HEK293 (cell line): ENCODE measurements at regions not wholly inside any gene's neighbourhood (a gene's known extent, or its start where the extent isn't known, plus 50 kb on each side); places are given as distances from the start of the nearest gene placed in this dataset.

Experiments used
- GLI2 ChIP-seq: fragments of 450-650 bp; formaldehyde crosslinking; IDR thresholded peaks from 2 replicates; pipeline ENCODE4; 2017; ENCODE audit warnings: missing biosample characterization, missing genetic modification characterization, low read depth, borderline replicate concordance
- KLF1 ChIP-seq: fragments of 450-650 bp; formaldehyde crosslinking; IDR thresholded peaks from 2 replicates; pipeline ENCODE4 v1.5.1; 2016; ENCODE audit warnings: missing biosample characterization, missing genetic modification characterization
- SP7 ChIP-seq: fragments of 450-650 bp; formaldehyde crosslinking; IDR thresholded peaks from 2 replicates; pipeline ENCODE4 v1.5.1; 2016; ENCODE audit warnings: missing biosample characterization, missing genetic modification characterization
- TCF7L2 ChIP-seq: IDR thresholded peaks from 2 replicates; pipeline ENCODE4 v1.6.1; 2011; ENCODE audit warnings: low read depth, mild to moderate bottlenecking, inconsistent platforms, low read length, moderate library complexity, borderline replicate concordance
- ZBTB20 ChIP-seq: fragments of 450-650 bp; formaldehyde crosslinking; IDR thresholded peaks from 2 replicates; pipeline ENCODE4 v1.5.1; 2016; ENCODE audit warnings: missing biosample characterization, missing genetic modification characterization
- ZFP37 ChIP-seq: fragments of 450-650 bp; formaldehyde crosslinking; IDR thresholded peaks from 2 replicates; pipeline ENCODE4 v1.5.1; 2016; ENCODE audit warnings: missing biosample characterization, missing genetic modification characterization
- ZNF10 ChIP-seq: fragments of 450-650 bp; formaldehyde crosslinking; IDR thresholded peaks from 2 replicates; pipeline ENCODE4 v1.5.1; 2017; ENCODE audit warnings: missing biosample characterization, missing genetic modification characterization
- ZNF274 ChIP-seq, 2 experiments: fragments of 200-500 bp in 1 of 2; fragments of 450-650 bp in 1 of 2; sonication (Bioruptor generic) in 1 of 2; formaldehyde crosslinking in 1 of 2; IDR thresholded peaks; 2 replicates each; pipeline versions ENCODE4 v1.5.1 to v1.6.1; 2014 to 2016; ENCODE audit warnings: borderline replicate concordance in 1 of 2, inconsistent platforms in 1 of 2, low read length in 1 of 2, missing biosample characterization in 1 of 2, missing genetic modification characterization in 1 of 2
- ZNF37A ChIP-seq: fragments of 450-650 bp; IDR thresholded peaks from 2 replicates; pipeline ENCODE4 v1.5.1; 2018; ENCODE audit warnings: missing biosample characterization, missing genetic modification characterization
- ZNF391 ChIP-seq: fragments of 450-650 bp; formaldehyde crosslinking; IDR thresholded peaks from 2 replicates; pipeline ENCODE4 v1.5.1; 2016; ENCODE audit warnings: low read depth, missing biosample characterization, missing genetic modification characterization, borderline replicate concordance
- ZNF404 ChIP-seq: fragments of 450-650 bp; formaldehyde crosslinking; IDR thresholded peaks from 2 replicates; pipeline ENCODE4 v1.5.1; 2017; ENCODE audit warnings: missing biosample characterization, missing genetic modification characterization
- ZNF514 ChIP-seq: fragments of 450-650 bp; formaldehyde crosslinking; IDR thresholded peaks from 2 replicates; pipeline ENCODE4 v1.5.1; 2016; ENCODE audit warnings: missing biosample characterization, missing genetic modification characterization
- ZNF596 ChIP-seq: fragments of 450-650 bp; IDR thresholded peaks from 2 replicates; pipeline ENCODE4 v1.5.0; 2018; ENCODE audit warnings: missing biosample characterization, mild to moderate bottlenecking, missing genetic modification characterization, moderate library complexity
- ZNF624 ChIP-seq: fragments of 450-650 bp; formaldehyde crosslinking; IDR thresholded peaks from 2 replicates; pipeline ENCODE4 v1.5.1; 2017; ENCODE audit warnings: missing biosample characterization, missing genetic modification characterization
- ZNF629 ChIP-seq: fragments of 450-650 bp; formaldehyde crosslinking; IDR thresholded peaks from 2 replicates; pipeline ENCODE4 v1.5.1; 2017; ENCODE audit warnings: missing biosample characterization, missing genetic modification characterization
- ZNF654 ChIP-seq: fragments of 450-650 bp; formaldehyde crosslinking; IDR thresholded peaks from 2 replicates; pipeline ENCODE4 v1.5.1; 2016; ENCODE audit warnings: low read depth, missing biosample characterization, missing genetic modification characterization
- ZNF658 ChIP-seq: fragments of 450-650 bp; formaldehyde crosslinking; IDR thresholded peaks from 2 replicates; pipeline ENCODE4; 2016; ENCODE audit warnings: missing biosample characterization, missing genetic modification characterization
- ZNF677 ChIP-seq: fragments of 450-650 bp; IDR thresholded peaks from 2 replicates; pipeline ENCODE4 v1.5.0; 2018; ENCODE audit warnings: missing biosample characterization, mild to moderate bottlenecking, missing genetic modification characterization, moderate library complexity
- ZNF701 ChIP-seq: fragments of 450-650 bp; formaldehyde crosslinking; IDR thresholded peaks from 2 replicates; pipeline ENCODE4 v1.5.1; 2016; ENCODE audit warnings: missing biosample characterization, missing genetic modification characterization
- ZNF785 ChIP-seq: fragments of 450-650 bp; formaldehyde crosslinking; IDR thresholded peaks from 2 replicates; pipeline ENCODE4 v1.5.1; 2016; ENCODE audit warnings: missing biosample characterization, missing genetic modification characterization
- ZNF830 ChIP-seq: fragments of 450-650 bp; IDR thresholded peaks from 2 replicates; pipeline ENCODE4 v1.5.0; 2018; ENCODE audit warnings: missing biosample characterization, missing genetic modification characterization, low read depth, mild to moderate bottlenecking, moderate library complexity
- TF ChIP-seq, protein P1 (sequence below): fragments of 450-650 bp; formaldehyde crosslinking; conservative IDR thresholded peaks from 2 replicates; pipeline ENCODE4 v1.5.1; 2016; ENCODE audit warnings: low read depth, missing biosample characterization, missing genetic modification characterization
- TF ChIP-seq, protein P2 (sequence below): fragments of 450-650 bp; formaldehyde crosslinking; IDR thresholded peaks from 2 replicates; pipeline ENCODE4 v1.5.1; 2016; ENCODE audit warnings: missing biosample characterization, missing genetic modification characterization
- TF ChIP-seq, protein P3 (sequence below): fragments of 450-650 bp; formaldehyde crosslinking; IDR thresholded peaks from 2 replicates; pipeline ENCODE4 v1.5.1; 2017; ENCODE audit warnings: missing biosample characterization, missing genetic modification characterization
- TF ChIP-seq, protein P4 (sequence below): fragments of 450-650 bp; formaldehyde crosslinking; IDR thresholded peaks from 2 replicates; pipeline ENCODE4 v1.5.1; 2016; ENCODE audit warnings: missing biosample characterization, missing genetic modification characterization
- TF ChIP-seq, protein P5 (sequence below): fragments of 450-650 bp; formaldehyde crosslinking; IDR thresholded peaks from 2 replicates; pipeline ENCODE4 v1.5.1; 2016; ENCODE audit warnings: missing biosample characterization, missing genetic modification characterization

DNA sequence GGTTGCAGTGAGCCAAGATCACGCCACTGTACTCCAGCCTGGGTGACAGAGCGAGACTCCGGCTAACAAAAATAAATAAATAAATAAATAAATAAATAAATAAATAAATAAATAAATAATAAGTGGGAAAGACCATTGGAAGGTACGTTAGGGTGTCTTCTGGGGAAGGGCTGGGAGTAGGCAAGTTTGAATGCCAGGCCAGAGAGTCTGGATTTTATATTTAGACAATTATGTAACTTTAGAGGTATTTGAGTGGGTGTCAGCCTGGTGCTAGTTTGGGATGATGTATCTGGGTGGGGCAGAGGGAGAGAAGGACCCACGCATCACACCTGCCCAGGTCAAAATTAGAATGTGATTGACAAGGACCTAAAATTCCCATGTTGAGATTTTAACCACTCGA lies 73.1 kb upstream of the PRNP start (continued):
- TF ChIP-seq, protein P1, sequence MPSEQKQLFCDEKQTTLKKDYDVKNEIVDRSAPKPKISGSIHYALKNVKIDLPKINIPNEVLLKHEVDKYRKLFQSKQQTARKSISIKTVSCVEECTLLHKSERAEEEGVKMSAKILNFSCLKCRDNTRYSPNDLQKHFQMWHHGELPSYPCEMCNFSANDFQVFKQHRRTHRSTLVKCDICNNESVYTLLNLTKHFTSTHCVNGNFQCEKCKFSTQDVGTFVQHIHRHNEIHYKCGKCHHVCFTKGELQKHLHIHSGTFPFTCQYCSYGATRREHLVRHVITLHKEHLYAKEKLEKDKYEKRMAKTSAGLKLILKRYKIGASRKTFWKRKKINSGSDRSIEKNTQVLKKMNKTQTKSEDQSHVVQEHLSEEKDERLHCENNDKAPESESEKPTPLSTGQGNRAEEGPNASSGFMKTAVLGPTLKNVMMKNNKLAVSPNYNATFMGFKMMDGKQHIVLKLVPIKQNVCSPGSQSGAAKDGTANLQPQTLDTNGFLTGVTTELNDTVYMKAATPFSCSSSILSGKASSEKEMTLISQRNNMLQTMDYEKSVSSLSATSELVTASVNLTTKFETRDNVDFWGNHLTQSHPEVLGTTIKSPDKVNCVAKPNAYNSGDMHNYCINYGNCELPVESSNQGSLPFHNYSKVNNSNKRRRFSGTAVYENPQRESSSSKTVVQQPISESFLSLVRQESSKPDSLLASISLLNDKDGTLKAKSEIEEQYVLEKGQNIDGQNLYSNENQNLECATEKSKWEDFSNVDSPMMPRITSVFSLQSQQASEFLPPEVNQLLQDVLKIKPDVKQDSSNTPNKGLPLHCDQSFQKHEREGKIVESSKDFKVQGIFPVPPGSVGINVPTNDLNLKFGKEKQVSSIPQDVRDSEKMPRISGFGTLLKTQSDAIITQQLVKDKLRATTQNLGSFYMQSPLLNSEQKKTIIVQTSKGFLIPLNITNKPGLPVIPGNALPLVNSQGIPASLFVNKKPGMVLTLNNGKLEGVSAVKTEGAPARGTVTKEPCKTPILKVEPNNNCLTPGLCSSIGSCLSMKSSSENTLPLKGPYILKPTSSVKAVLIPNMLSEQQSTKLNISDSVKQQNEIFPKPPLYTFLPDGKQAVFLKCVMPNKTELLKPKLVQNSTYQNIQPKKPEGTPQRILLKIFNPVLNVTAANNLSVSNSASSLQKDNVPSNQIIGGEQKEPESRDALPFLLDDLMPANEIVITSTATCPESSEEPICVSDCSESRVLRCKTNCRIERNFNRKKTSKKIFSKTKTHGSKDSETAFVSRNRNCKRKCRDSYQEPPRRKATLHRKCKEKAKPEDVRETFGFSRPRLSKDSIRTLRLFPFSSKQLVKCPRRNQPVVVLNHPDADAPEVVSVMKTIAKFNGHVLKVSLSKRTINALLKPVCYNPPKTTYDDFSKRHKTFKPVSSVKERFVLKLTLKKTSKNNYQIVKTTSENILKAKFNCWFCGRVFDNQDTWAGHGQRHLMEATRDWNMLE: peak; percentile 97
- TF ChIP-seq ZNF514 (tag by site-specific recombination) (peak; percentile 76; the same call in 1 of the 2 replicates), TCF7L2 (no peak), KLF1 (tag by site-specific recombination) (no peak; the same call in 1 of the 2 replicates), ZNF654 (tag by site-specific recombination) (peak; percentile 52), ZNF10 (tag by site-specific recombination) (no peak), GLI2 (tag by site-specific recombination) (peak; percentile 69; the same call in 1 of the 2 replicates), ZNF624 (tag by site-specific recombination) (no peak), ZNF658 (tag by site-specific recombination) (no peak), ZNF785 (no peak), ZFP37 (tag by site-specific recombination) (peak; percentile 95), ZNF596 (tag by site-specific recombination) (no peak), ZNF830 (tag by site-specific recombination) (no peak), ZNF677 (tag by site-specific recombination) (no peak), ZNF701 (tag by site-specific recombination) (no peak), ZNF629 (tag by site-specific recombination) (peak; percentile 64), ZNF37A (no peak), ZNF274 (IDR thresholded peaks at IDR 0.05; ENCODE audit: low read length) (no peak), ZNF274 (tag by site-specific recombination; IDR thresholded peaks at IDR 0.05; ENCODE audit: borderline replicate concordance) (no peak), ZNF404 (peak; percentile 82; the same call in 1 of the 2 replicates), ZBTB20 (tag by site-specific recombination) (no peak), SP7 (tag by site-specific recombination) (no peak), ZNF391 (no peak)
- TF ChIP-seq, protein P2, sequence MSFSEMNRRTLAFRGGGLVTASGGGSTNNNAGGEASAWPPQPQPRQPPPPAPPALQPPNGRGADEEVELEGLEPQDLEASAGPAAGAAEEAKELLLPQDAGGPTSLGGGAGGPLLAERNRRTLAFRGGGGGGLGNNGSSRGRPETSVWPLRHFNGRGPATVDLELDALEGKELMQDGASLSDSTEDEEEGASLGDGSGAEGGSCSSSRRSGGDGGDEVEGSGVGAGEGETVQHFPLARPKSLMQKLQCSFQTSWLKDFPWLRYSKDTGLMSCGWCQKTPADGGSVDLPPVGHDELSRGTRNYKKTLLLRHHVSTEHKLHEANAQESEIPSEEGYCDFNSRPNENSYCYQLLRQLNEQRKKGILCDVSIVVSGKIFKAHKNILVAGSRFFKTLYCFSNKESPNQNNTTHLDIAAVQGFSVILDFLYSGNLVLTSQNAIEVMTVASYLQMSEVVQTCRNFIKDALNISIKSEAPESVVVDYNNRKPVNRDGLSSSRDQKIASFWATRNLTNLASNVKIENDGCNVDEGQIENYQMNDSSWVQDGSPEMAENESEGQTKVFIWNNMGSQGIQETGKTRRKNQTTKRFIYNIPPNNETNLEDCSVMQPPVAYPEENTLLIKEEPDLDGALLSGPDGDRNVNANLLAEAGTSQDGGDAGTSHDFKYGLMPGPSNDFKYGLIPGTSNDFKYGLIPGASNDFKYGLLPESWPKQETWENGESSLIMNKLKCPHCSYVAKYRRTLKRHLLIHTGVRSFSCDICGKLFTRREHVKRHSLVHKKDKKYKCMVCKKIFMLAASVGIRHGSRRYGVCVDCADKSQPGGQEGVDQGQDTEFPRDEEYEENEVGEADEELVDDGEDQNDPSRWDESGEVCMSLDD (tag by site-specific recombination): no peak
- TF ChIP-seq, protein P3, sequence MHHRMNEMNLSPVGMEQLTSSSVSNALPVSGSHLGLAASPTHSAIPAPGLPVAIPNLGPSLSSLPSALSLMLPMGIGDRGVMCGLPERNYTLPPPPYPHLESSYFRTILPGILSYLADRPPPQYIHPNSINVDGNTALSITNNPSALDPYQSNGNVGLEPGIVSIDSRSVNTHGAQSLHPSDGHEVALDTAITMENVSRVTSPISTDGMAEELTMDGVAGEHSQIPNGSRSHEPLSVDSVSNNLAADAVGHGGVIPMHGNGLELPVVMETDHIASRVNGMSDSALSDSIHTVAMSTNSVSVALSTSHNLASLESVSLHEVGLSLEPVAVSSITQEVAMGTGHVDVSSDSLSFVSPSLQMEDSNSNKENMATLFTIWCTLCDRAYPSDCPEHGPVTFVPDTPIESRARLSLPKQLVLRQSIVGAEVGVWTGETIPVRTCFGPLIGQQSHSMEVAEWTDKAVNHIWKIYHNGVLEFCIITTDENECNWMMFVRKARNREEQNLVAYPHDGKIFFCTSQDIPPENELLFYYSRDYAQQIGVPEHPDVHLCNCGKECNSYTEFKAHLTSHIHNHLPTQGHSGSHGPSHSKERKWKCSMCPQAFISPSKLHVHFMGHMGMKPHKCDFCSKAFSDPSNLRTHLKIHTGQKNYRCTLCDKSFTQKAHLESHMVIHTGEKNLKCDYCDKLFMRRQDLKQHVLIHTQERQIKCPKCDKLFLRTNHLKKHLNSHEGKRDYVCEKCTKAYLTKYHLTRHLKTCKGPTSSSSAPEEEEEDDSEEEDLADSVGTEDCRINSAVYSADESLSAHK (tag by site-specific recombination): no peak
- TF ChIP-seq, protein P4, sequence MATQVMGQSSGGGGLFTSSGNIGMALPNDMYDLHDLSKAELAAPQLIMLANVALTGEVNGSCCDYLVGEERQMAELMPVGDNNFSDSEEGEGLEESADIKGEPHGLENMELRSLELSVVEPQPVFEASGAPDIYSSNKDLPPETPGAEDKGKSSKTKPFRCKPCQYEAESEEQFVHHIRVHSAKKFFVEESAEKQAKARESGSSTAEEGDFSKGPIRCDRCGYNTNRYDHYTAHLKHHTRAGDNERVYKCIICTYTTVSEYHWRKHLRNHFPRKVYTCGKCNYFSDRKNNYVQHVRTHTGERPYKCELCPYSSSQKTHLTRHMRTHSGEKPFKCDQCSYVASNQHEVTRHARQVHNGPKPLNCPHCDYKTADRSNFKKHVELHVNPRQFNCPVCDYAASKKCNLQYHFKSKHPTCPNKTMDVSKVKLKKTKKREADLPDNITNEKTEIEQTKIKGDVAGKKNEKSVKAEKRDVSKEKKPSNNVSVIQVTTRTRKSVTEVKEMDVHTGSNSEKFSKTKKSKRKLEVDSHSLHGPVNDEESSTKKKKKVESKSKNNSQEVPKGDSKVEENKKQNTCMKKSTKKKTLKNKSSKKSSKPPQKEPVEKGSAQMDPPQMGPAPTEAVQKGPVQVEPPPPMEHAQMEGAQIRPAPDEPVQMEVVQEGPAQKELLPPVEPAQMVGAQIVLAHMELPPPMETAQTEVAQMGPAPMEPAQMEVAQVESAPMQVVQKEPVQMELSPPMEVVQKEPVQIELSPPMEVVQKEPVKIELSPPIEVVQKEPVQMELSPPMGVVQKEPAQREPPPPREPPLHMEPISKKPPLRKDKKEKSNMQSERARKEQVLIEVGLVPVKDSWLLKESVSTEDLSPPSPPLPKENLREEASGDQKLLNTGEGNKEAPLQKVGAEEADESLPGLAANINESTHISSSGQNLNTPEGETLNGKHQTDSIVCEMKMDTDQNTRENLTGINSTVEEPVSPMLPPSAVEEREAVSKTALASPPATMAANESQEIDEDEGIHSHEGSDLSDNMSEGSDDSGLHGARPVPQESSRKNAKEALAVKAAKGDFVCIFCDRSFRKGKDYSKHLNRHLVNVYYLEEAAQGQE (tag by site-specific recombination): peak; percentile 75
- TF ChIP-seq, protein P5, sequence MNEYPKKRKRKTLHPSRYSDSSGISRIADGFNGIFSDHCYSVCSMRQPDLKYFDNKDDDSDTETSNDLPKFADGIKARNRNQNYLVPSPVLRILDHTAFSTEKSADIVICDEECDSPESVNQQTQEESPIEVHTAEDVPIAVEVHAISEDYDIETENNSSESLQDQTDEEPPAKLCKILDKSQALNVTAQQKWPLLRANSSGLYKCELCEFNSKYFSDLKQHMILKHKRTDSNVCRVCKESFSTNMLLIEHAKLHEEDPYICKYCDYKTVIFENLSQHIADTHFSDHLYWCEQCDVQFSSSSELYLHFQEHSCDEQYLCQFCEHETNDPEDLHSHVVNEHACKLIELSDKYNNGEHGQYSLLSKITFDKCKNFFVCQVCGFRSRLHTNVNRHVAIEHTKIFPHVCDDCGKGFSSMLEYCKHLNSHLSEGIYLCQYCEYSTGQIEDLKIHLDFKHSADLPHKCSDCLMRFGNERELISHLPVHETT: peak; percentile 63; the same call in 1 of the 2 replicates
